GM23338 (cell line): ENCODE measurements at regions not wholly inside any gene's neighbourhood (a gene's known extent, or its start where the extent isn't known, plus 50 kb on each side); places are given as distances from the start of the nearest gene placed in this dataset.

Experiments used
- ATAC-seq: fragments of 200-7000 bp; cut with Tn5 transposase; 3 replicates; pipeline ENCODE4 v1.9.1; 2020
- DNase-seq: peaks from one replicate; pipeline ENCODE4 v3.0.0-alpha.2; 2015; ENCODE audit warnings: low spot score
- H2AFZ ChIP-seq: fragments of 200-600 bp; sonication (generic); 2 replicates; pipeline ENCODE4 v1.8.0; 2016; ENCODE audit warnings: antibody characterized with exemption, mild to moderate bottlenecking, moderate library complexity
- H3F3A ChIP-seq: fragments of 200-600 bp; sonication (generic); replicated peaks from 2 replicates; pipeline ENCODE4 v1.8.0; 2017; ENCODE audit warnings: antibody characterized with exemption, mixed run types, low read depth
- H3K27ac ChIP-seq: fragments of 200-600 bp; sonication (generic); 2 replicates; pipeline ENCODE4 v1.6.1; 2016; ENCODE audit warnings: low read depth
- H3K27me3 ChIP-seq: fragments of 200-600 bp; sonication (generic); 2 replicates; pipeline ENCODE4 v1.8.0; 2016; ENCODE audit warnings: mild to moderate bottlenecking, mixed run types, moderate library complexity; ENCODE audit not compliant: insufficient read depth
- H3K36me3 ChIP-seq: fragments of 200-600 bp; sonication (generic); 2 replicates; pipeline ENCODE4 v1.8.0; 2016; ENCODE audit warnings: mild to moderate bottlenecking; ENCODE audit not compliant: insufficient read depth
- H3K4me1 ChIP-seq: fragments of 200-600 bp; sonication (generic); 2 replicates; pipeline ENCODE4 v1.8.0; 2016; ENCODE audit warnings: mild to moderate bottlenecking, moderate library complexity; ENCODE audit not compliant: insufficient read depth
- H3K4me2 ChIP-seq: fragments of 200-600 bp; sonication (generic); 2 replicates; pipeline ENCODE4 v1.7.1; 2017; ENCODE audit warnings: mixed run types
- H3K4me3 ChIP-seq: fragments of 200-600 bp; sonication (generic); 2 replicates; pipeline ENCODE4 v1.6.1; 2016; ENCODE audit warnings: mixed run types
- H3K79me2 ChIP-seq: fragments of 200-600 bp; sonication (generic); replicated peaks from 2 replicates; pipeline ENCODE4 v1.8.0; 2017; ENCODE audit warnings: mild to moderate bottlenecking; ENCODE audit not compliant: insufficient read depth
- H3K9me2 ChIP-seq: fragments of 200-600 bp; sonication (generic); 2 replicates; pipeline ENCODE4 v1.8.0; 2017; ENCODE audit not compliant: insufficient read depth
- H4K20me1 ChIP-seq: fragments of 200-600 bp; sonication (generic); replicated peaks from 2 replicates; pipeline ENCODE4 v1.8.0; 2017; ENCODE audit warnings: mild to moderate bottlenecking; ENCODE audit not compliant: insufficient read depth
- H3K27ac Mint-ChIP-seq: 2 replicates; pipeline ENCODE4 v1.8.0; 2020; ENCODE audit warnings: inconsistent platforms, mild to moderate bottlenecking, moderate library complexity, mixed read lengths
- H3K27me3 Mint-ChIP-seq: 3 replicates; pipeline ENCODE4 v1.8.0; 2022; ENCODE audit warnings: low read depth, mild to moderate bottlenecking, moderate library complexity, mixed read lengths, inconsistent platforms; ENCODE audit not compliant: insufficient read depth, poor library complexity
- H3K36me3 Mint-ChIP-seq: 3 replicates; pipeline ENCODE4 v1.8.0; 2021; ENCODE audit warnings: low read depth, mild to moderate bottlenecking, inconsistent platforms, moderate library complexity, mixed read lengths
- H3K4me1 Mint-ChIP-seq: 3 replicates; pipeline ENCODE4 v1.8.0; 2020; ENCODE audit warnings: mild to moderate bottlenecking, inconsistent platforms, mixed read lengths
- H3K4me3 Mint-ChIP-seq: 3 replicates; pipeline ENCODE4 v1.8.0; 2021; ENCODE audit warnings: moderate library complexity, mild to moderate bottlenecking, inconsistent platforms, mixed read lengths
- H3K9me3 Mint-ChIP-seq: 3 replicates; pipeline ENCODE4 v1.8.0; 2020; ENCODE audit warnings: moderate library complexity, mild to moderate bottlenecking, inconsistent platforms, mixed read lengths
- CREB1 ChIP-seq: fragments of 250-450 bp; sonication (Bioruptor Pico); IDR thresholded peaks from 2 replicates; pipeline ENCODE4 v1.5.0; 2020; ENCODE audit warnings: low read depth, mild to moderate bottlenecking, moderate library complexity
- EZH2 ChIP-seq: fragments of 200-600 bp; sonication (generic); IDR thresholded peaks from one replicate; pipeline ENCODE4 v1.8.0; 2017; ENCODE audit warnings: antibody characterized with exemption, mild to moderate bottlenecking, low read depth; ENCODE audit not compliant: unreplicated experiment
- EZH2phosphoT487 ChIP-seq: fragments of 200-600 bp; sonication (generic); IDR thresholded peaks from one replicate; pipeline ENCODE4 v1.8.1; 2018; ENCODE audit warnings: antibody characterized with exemption; ENCODE audit not compliant: unreplicated experiment
- JUNB ChIP-seq: IDR thresholded peaks from one replicate; pipeline ENCODE4 v1.6.1; 2016; ENCODE audit warnings: antibody characterized with exemption; ENCODE audit not compliant: unreplicated experiment
- NANOG ChIP-seq: IDR thresholded peaks from 2 replicates; pipeline ENCODE4 v1.6.1; 2016; ENCODE audit warnings: antibody characterized with exemption, borderline replicate concordance
- POLR2AphosphoS5 ChIP-seq: IDR thresholded peaks from 2 replicates; pipeline ENCODE4 v1.6.1; 2016; ENCODE audit warnings: antibody characterized with exemption, low read depth
- STAT1 ChIP-seq: IDR thresholded peaks from one replicate; pipeline ENCODE4 v1.6.1; 2016; ENCODE audit warnings: antibody characterized with exemption; ENCODE audit not compliant: unreplicated experiment
- ZNF114 ChIP-seq: fragments of 250-450 bp; sonication (Bioruptor Pico); IDR thresholded peaks from 2 replicates; pipeline ENCODE4 v1.5.0; 2020; ENCODE audit warnings: mild to moderate bottlenecking, moderate library complexity
- ZNF331 ChIP-seq: fragments of 250-450 bp; sonication (Bioruptor Pico); IDR thresholded peaks from 2 replicates; pipeline ENCODE4 v1.5.0; 2020; ENCODE audit warnings: low read depth, mild to moderate bottlenecking, moderate library complexity
- TF ChIP-seq, protein P1 (sequence below): IDR thresholded peaks from one replicate; pipeline ENCODE4 v1.6.1; 2018; ENCODE audit warnings: antibody characterized with exemption; ENCODE audit not compliant: unreplicated experiment
- TF ChIP-seq, protein P2 (sequence below): fragments of 250-450 bp; sonication (Bioruptor Pico); IDR thresholded peaks from 2 replicates; pipeline ENCODE4 v1.5.0; 2020; ENCODE audit warnings: mild to moderate bottlenecking, moderate library complexity
- TF ChIP-seq, protein P3 (sequence below), 2 experiments: fragments of 200-600 bp in 1 of 2; sonication (generic) in 1 of 2; conservative IDR thresholded peaks; 2 replicates each; pipeline versions ENCODE4 v1.5.1 to v1.6.1; 2016 to 2017; ENCODE audit warnings: antibody characterized with exemption in 2 of 2, low read depth in 2 of 2, mild to moderate bottlenecking in 2 of 2, moderate library complexity in 1 of 2
- TF ChIP-seq, protein P4 (sequence below): IDR thresholded peaks from 2 replicates; pipeline ENCODE4 v1.6.1; 2016; ENCODE audit warnings: antibody characterized with exemption

DNA sequence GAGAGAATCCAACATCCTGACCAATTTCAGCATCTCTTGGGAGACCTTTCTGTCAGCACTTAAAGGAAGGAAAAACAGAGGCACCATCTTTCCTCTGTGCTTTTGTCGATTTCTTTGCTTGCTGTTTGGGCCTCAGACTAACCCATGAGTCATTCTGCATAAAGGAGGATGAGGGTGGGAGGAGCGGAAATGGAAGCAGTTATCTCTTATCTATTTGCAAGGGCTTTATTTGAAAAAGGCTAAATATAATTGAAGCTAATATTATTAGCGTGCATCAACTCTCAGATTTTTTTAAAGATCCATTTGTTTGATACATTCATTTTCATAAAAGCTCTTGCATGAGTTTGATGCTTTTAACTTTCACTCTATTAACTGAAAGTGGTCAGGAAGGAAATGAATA lies 72.9 kb downstream of the ZNF622 start:
- no peaks in the 10 kb centered on the region for H3K36me3 ChIP-seq
- no peak overlapping the region for H3K27ac ChIP-seq
- TF ChIP-seq EZH2: no peak
- TF ChIP-seq STAT1: no peak
- TF ChIP-seq, protein P1, sequence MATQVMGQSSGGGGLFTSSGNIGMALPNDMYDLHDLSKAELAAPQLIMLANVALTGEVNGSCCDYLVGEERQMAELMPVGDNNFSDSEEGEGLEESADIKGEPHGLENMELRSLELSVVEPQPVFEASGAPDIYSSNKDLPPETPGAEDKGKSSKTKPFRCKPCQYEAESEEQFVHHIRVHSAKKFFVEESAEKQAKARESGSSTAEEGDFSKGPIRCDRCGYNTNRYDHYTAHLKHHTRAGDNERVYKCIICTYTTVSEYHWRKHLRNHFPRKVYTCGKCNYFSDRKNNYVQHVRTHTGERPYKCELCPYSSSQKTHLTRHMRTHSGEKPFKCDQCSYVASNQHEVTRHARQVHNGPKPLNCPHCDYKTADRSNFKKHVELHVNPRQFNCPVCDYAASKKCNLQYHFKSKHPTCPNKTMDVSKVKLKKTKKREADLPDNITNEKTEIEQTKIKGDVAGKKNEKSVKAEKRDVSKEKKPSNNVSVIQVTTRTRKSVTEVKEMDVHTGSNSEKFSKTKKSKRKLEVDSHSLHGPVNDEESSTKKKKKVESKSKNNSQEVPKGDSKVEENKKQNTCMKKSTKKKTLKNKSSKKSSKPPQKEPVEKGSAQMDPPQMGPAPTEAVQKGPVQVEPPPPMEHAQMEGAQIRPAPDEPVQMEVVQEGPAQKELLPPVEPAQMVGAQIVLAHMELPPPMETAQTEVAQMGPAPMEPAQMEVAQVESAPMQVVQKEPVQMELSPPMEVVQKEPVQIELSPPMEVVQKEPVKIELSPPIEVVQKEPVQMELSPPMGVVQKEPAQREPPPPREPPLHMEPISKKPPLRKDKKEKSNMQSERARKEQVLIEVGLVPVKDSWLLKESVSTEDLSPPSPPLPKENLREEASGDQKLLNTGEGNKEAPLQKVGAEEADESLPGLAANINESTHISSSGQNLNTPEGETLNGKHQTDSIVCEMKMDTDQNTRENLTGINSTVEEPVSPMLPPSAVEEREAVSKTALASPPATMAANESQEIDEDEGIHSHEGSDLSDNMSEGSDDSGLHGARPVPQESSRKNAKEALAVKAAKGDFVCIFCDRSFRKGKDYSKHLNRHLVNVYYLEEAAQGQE: no peak
- TF ChIP-seq POLR2AphosphoS5: no peak
- TF ChIP-seq CREB1 (CRISPR knock-in tag): no peak
- no peak for TF ChIP-seq JUNB
- TF ChIP-seq ZNF331 (CRISPR knock-in tag): no peak
- TF ChIP-seq, protein P2, sequence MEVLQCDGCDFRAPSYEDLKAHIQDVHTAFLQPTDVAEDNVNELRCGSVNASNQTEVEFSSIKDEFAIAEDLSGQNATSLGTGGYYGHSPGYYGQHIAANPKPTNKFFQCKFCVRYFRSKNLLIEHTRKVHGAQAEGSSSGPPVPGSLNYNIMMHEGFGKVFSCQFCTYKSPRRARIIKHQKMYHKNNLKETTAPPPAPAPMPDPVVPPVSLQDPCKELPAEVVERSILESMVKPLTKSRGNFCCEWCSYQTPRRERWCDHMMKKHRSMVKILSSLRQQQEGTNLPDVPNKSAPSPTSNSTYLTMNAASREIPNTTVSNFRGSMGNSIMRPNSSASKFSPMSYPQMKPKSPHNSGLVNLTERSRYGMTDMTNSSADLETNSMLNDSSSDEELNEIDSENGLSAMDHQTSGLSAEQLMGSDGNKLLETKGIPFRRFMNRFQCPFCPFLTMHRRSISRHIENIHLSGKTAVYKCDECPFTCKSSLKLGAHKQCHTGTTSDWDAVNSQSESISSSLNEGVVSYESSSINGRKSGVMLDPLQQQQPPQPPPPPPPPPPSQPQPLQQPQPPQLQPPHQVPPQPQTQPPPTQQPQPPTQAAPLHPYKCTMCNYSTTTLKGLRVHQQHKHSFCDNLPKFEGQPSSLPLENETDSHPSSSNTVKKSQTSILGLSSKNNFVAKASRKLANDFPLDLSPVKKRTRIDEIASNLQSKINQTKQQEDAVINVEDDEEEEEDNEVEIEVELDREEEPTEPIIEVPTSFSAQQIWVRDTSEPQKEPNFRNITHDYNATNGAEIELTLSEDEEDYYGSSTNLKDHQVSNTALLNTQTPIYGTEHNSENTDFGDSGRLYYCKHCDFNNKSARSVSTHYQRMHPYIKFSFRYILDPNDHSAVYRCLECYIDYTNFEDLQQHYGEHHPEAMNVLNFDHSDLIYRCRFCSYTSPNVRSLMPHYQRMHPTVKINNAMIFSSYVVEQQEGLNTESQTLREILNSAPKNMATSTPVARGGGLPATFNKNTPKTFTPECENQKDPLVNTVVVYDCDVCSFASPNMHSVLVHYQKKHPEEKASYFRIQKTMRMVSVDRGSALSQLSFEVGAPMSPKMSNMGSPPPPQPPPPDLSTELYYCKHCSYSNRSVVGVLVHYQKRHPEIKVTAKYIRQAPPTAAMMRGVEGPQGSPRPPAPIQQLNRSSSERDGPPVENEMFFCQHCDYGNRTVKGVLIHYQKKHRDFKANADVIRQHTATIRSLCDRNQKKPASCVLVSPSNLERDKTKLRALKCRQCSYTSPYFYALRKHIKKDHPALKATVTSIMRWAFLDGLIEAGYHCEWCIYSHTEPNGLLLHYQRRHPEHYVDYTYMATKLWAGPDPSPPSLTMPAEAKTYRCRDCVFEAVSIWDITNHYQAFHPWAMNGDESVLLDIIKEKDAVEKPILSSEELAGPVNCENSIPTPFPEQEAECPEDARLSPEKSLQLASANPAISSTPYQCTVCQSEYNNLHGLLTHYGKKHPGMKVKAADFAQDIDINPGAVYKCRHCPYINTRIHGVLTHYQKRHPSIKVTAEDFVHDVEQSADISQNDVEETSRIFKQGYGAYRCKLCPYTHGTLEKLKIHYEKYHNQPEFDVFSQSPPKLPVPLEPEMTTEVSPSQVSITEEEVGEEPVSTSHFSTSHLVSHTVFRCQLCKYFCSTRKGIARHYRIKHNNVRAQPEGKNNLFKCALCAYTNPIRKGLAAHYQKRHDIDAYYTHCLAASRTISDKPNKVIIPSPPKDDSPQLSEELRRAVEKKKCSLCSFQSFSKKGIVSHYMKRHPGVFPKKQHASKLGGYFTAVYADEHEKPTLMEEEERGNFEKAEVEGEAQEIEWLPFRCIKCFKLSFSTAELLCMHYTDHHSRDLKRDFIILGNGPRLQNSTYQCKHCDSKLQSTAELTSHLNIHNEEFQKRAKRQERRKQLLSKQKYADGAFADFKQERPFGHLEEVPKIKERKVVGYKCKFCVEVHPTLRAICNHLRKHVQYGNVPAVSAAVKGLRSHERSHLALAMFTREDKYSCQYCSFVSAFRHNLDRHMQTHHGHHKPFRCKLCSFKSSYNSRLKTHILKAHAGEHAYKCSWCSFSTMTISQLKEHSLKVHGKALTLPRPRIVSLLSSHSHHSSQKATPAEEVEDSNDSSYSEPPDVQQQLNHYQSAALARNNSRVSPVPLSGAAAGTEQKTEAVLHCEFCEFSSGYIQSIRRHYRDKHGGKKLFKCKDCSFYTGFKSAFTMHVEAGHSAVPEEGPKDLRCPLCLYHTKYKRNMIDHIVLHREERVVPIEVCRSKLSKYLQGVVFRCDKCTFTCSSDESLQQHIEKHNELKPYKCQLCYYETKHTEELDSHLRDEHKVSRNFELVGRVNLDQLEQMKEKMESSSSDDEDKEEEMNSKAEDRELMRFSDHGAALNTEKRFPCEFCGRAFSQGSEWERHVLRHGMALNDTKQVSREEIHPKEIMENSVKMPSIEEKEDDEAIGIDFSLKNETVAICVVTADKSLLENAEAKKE: no peak
- TF ChIP-seq EZH2phosphoT487: no peak
- TF ChIP-seq, protein P3, sequence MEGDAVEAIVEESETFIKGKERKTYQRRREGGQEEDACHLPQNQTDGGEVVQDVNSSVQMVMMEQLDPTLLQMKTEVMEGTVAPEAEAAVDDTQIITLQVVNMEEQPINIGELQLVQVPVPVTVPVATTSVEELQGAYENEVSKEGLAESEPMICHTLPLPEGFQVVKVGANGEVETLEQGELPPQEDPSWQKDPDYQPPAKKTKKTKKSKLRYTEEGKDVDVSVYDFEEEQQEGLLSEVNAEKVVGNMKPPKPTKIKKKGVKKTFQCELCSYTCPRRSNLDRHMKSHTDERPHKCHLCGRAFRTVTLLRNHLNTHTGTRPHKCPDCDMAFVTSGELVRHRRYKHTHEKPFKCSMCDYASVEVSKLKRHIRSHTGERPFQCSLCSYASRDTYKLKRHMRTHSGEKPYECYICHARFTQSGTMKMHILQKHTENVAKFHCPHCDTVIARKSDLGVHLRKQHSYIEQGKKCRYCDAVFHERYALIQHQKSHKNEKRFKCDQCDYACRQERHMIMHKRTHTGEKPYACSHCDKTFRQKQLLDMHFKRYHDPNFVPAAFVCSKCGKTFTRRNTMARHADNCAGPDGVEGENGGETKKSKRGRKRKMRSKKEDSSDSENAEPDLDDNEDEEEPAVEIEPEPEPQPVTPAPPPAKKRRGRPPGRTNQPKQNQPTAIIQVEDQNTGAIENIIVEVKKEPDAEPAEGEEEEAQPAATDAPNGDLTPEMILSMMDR (conservative IDR thresholded peaks at IDR 0.05; ENCODE audit: low read depth in 2 of 2): no peak
- TF ChIP-seq NANOG: no peak
- TF ChIP-seq, protein P4, sequence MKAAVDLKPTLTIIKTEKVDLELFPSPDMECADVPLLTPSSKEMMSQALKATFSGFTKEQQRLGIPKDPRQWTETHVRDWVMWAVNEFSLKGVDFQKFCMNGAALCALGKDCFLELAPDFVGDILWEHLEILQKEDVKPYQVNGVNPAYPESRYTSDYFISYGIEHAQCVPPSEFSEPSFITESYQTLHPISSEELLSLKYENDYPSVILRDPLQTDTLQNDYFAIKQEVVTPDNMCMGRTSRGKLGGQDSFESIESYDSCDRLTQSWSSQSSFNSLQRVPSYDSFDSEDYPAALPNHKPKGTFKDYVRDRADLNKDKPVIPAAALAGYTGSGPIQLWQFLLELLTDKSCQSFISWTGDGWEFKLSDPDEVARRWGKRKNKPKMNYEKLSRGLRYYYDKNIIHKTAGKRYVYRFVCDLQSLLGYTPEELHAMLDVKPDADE: no peak
- TF ChIP-seq ZNF114: no peak
- no peak overlapping the region for H3K4me2 ChIP-seq
- Mint-ChIP-seq H3K36me3 (no peaks in the 10 kb centered on the region), H3K4me1 (peaks cover 15% of the 10 kb centered on the region), H3K4me3 (no peak overlapping the region), H3K27ac (no peak overlapping the region), H3K27me3 (no peaks in the 10 kb centered on the region), H3K9me3 (no peaks in the 10 kb centered on the region)
- H2AFZ ChIP-seq: no peak overlapping the region; the same call in 1 of the 2 replicates
- no peaks in the 10 kb centered on the region for H3F3A ChIP-seq
- no peaks in the 10 kb centered on the region for H4K20me1 ChIP-seq
- DNase-seq (peak; percentile 33), ATAC-seq (no peak)
- H3K4me1 ChIP-seq: peaks cover 16% of the 10 kb centered on the region; the same call in 1 of the 2 replicates
- no peaks in the 10 kb centered on the region for H3K9me2 ChIP-seq
- H3K4me3 ChIP-seq: no peak overlapping the region
- H3K79me2 ChIP-seq: no peaks in the 10 kb centered on the region
- no peaks in the 10 kb centered on the region for H3K27me3 ChIP-seq
